ENCODE measurements at regions not wholly inside any gene's neighbourhood (a gene's known extent, or its start where the extent isn't known, plus 50 kb on each side); places are given as distances from the start of the nearest gene placed in this dataset.

- H3K9me3 ChIP-seq (ENCODE audit: insufficient read depth, low read depth, low read length) = peaks cover 9% of the 10 kb centered on the region
- H3K9ac ChIP-seq (ENCODE audit: low read length) = no peak overlapping the region
- DNase-seq (ENCODE audit: low read depth) (no peak), FAIRE-seq (no peak)
- Mint-ChIP-seq H3K27ac (ENCODE audit: unreplicated experiment) (no peak overlapping the region), H3K9me3 (ENCODE audit: unreplicated experiment) (peaks cover 12% of the 10 kb centered on the region), H3K36me3 (ENCODE audit: low read depth, unreplicated experiment) (no peaks in the 10 kb centered on the region), H3K4me3 (ENCODE audit: unreplicated experiment) (no peak overlapping the region), H3K4me1 (ENCODE audit: low read depth, unreplicated experiment) (no peaks in the 10 kb centered on the region), H3K27me3 (ENCODE audit: low read depth, unreplicated experiment) (peaks cover 15% of the 10 kb centered on the region)
- H3K4me1 ChIP-seq (ENCODE audit: insufficient read depth, low read length) = peaks cover 8% of the 10 kb centered on the region
- no peak overlapping the region for H2AFZ ChIP-seq (ENCODE audit: low read depth, low read length)
- no peaks in the 10 kb centered on the region for H3K27me3 ChIP-seq (ENCODE audit: insufficient read depth, low read length)
- no peaks in the 10 kb centered on the region for H3K79me2 ChIP-seq (ENCODE audit: insufficient read depth, low read length)
- H3K27ac ChIP-seq (ENCODE audit: low read depth, low read length) = no peak overlapping the region
- no peaks in the 10 kb centered on the region for H4K20me1 ChIP-seq (ENCODE audit: insufficient read depth, low read length)
- H3K36me3 ChIP-seq (ENCODE audit: insufficient read depth, low read length) = no peaks in the 10 kb centered on the region
- no peak overlapping the region for H3K4me2 ChIP-seq (ENCODE audit: low read length)
- H3K4me3 ChIP-seq (ENCODE audit: insufficient read depth, low read depth, low read length) = no peak overlapping the region
- TF ChIP-seq CTCF (IDR thresholded peaks at IDR 0.05; ENCODE audit: insufficient read depth, low read depth, low read length) = no peak
- TF ChIP-seq EZH2 (IDR thresholded peaks at IDR 0.05; ENCODE audit: insufficient read depth, low read length) = no peak
Measured at GRCh38 chr11:69361466-69361865, 67.5 kb downstream of the MYEOV start.

DNA sequence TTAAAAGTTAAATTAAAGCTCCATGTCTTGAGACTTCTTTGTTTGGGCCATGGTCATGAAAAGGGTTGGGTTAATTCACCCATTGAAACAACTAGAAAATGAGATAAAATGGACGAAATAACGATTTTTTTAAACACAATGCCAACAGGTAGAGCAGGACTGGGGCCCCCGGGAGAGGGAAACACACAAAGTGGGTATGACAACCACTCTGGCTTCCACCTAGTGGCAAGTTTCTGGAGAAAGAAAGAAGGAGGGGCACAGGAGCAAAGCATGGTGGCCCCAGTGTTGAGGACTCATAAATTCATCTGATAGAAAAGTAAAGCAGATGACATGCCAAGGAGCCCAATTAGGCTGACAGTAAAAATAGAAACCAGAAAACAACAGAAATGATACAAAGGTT, 68.4 kb downstream of the MYEOV start:
- no peaks in the 10 kb centered on the region for H3K79me2 ChIP-seq (ENCODE audit: insufficient read depth, low read length)
- peak overlapping the region; percentile 22 for H3K4me3 Mint-ChIP-seq (ENCODE audit: unreplicated experiment)

More for the DNA sequence above, 68.4 kb downstream of the MYEOV start:
- H3K9me3 Mint-ChIP-seq (ENCODE audit: unreplicated experiment) = peaks cover 12% of the 10 kb centered on the region
- Histone ChIP-seq H3K4me1 (ENCODE audit: insufficient read depth, low read length) (peaks cover 1% of the 10 kb centered on the region), H4K20me1 (ENCODE audit: insufficient read depth, low read length) (no peaks in the 10 kb centered on the region), H3K9ac (ENCODE audit: low read length) (no peak overlapping the region), H2AFZ (ENCODE audit: low read depth, low read length) (no peak overlapping the region), H3K27ac (ENCODE audit: low read depth, low read length) (no peak overlapping the region), H3K36me3 (ENCODE audit: insufficient read depth, low read length) (no peaks in the 10 kb centered on the region), H3K27me3 (ENCODE audit: insufficient read depth, low read length) (no peaks in the 10 kb centered on the region), H3K4me3 (ENCODE audit: insufficient read depth, low read depth, low read length) (no peak overlapping the region), H3K4me2 (ENCODE audit: low read length) (no peak overlapping the region), H3K9me3 (ENCODE audit: insufficient read depth, low read depth, low read length) (peaks cover 9% of the 10 kb centered on the region)
- FAIRE-seq = no peak
- peaks cover 10% of the 10 kb centered on the region for H3K27me3 Mint-ChIP-seq (ENCODE audit: low read depth, unreplicated experiment)
- no peak for TF ChIP-seq CTCF (IDR thresholded peaks at IDR 0.05; ENCODE audit: insufficient read depth, low read depth, low read length)
- TF ChIP-seq EZH2 (IDR thresholded peaks at IDR 0.05; ENCODE audit: insufficient read depth, low read length) = no peak
- no peak for DNase-seq (ENCODE audit: low read depth)
- no peak overlapping the region for H3K27ac Mint-ChIP-seq (ENCODE audit: unreplicated experiment)
- no peaks in the 10 kb centered on the region for H3K4me1 Mint-ChIP-seq (ENCODE audit: low read depth, unreplicated experiment)
- no peaks in the 10 kb centered on the region for H3K36me3 Mint-ChIP-seq (ENCODE audit: low read depth, unreplicated experiment)

All from astrocyte (in vitro differentiated cells and primary cell).